GM21526 (cell line): ENCODE measurements at regions not wholly inside any gene's neighbourhood (a gene's known extent, or its start where the extent isn't known, plus 50 kb on each side); places are given as distances from the start of the nearest gene placed in this dataset.

Experiments used
- ATAC-seq: cut with Tn5 transposase; IDR thresholded peaks from one replicate; pipeline ENCODE4 v1.9.1; 2021; ENCODE audit warnings: moderate library complexity; ENCODE audit not compliant: unreplicated experiment, low FRiP score

DNA sequence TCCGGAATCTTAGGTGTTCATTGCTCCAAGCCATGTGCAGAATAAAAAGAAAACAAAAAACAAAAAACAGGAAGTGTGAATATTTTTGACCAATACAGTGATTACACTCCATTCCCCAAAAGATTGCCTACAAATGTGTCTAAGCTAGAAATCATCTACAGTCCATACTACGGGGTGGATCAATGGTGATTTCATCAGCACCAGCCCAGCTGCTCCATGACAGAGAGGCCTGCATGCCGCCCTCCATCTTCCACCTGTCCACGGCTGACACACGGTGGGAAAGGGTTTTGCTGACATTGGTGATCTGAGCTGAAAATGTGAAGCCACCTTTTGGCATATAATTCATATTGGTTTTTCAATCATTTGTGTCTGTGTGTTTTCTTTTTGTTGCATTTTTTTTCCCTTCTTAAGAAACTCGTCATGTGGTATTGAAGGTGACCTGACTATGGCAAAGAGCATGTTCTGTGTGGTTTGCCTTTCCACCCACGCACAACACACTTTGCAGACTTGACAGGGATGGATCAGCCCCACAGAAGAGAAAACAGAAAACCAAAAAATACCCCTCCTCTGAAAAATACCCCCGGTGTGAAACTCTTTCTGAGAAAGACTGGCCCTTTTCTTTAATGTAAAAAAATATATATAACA lies 533.1 kb downstream of the RNF144A start:
- no peak for ATAC-seq

DNA sequence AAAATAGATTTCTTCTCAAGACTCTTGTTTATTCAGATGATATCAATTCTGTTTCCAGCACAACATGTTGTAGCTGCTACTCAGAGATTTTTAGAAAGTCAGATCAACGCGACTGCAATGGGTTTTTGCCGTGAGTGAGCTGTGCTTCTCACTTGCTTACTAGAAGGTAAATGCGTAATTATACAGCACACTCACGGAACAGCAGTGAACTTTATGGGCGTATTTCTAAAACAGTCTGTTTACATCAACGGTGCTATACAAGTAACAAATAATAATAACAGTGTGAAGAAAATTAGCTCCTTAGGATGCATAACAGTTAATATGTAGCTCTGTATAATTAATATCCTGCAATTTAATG lies 533.6 kb downstream of the RNF144A start:
- ATAC-seq, result no peak

DNA sequence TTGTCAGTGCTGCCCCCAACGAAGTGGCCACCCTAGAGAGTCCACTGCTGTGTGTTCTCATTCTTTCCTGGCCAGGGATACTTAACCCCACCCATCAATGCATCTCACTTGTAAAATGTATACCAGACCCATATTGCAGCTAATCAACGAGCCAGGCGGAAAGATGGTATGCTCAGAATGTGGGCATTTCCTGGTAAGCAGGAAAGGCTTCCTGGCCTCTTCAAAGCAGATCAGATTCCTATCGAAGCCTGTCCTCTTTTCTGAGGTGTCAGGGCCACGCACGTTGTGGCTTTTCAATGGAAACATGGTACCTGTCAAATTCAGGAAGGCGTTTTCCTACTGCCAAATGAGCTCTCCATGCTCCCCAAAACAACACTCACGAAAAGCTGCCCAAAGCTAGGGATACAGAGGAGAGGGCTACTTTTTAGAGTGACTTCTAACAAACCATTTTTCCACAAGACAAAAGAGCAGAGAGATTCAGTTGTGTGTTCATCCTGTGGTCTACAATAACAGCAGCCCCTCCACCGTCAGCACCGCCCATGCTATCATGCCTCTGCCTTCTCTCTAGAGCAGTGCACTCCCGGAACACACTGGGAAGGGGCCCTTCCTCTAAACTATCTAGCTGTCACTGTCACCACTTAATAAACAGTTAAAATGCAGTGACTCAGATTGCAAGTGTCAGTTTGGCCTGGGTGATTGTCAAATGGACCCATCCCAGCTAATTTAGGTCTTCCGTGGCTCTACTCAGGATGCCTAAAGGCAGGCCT lies 535.1 kb downstream of the RNF144A start:
- ATAC-seq, result no peak

DNA sequence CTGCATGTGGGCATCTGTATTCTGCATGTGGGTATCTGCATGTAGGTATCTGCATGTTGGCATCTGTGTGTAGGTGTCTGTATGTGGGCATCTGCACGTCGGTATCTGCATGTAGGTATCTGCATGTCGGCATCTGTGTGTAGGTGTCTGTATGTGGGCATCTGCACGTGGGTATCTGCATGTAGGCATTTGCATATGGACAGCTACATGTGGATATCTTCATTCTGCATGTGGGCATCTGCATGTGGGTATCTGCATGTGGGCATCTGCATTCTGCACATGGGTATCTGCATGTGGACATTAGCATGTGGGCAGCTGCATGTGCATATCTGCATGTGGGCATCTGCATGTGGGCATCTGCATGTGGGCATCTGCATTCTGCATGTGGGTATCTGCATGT lies 537.4 kb downstream of the RNF144A start:
- ATAC-seq, result no peak

DNA sequence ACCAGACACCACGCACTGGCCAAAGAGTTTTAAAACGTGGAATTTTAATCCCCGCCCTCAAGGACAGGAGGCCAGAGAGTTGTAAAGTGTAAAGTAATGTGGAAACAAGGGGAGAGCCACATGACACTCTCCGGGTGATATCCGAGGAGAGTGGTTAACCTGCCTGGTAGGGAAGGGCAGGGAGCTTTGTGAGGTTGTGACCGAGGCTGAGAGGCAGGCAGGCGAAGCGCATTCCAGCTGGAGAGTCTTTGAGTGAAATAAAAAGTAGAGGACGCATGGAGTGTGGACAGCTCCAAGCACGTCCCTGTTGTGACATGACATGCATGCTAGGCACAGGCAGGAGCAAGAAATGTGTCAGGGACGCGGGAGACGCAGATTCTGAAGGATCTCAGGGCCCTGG lies 539.5 kb downstream of the RNF144A start:
- no peak for ATAC-seq

DNA sequence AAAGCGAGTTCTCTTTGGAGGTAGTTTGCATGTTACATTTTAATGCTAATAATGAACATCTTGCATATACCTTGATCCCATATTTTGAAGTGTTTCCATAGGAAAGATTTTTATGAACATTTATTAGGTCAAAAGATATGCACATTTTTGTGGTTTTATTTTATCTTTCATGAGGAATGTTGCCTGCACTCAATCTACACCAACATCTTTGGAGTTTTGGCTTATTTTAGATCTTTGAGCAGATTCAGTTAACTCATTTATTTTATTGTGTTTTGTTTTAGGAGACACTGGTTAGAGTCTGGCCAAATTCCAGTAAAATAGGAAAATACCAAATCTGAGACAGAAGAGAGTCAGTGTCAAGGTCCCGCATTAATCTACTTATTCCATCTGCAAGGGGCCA lies 540.9 kb downstream of the RNF144A start:
- no peak for ATAC-seq

DNA sequence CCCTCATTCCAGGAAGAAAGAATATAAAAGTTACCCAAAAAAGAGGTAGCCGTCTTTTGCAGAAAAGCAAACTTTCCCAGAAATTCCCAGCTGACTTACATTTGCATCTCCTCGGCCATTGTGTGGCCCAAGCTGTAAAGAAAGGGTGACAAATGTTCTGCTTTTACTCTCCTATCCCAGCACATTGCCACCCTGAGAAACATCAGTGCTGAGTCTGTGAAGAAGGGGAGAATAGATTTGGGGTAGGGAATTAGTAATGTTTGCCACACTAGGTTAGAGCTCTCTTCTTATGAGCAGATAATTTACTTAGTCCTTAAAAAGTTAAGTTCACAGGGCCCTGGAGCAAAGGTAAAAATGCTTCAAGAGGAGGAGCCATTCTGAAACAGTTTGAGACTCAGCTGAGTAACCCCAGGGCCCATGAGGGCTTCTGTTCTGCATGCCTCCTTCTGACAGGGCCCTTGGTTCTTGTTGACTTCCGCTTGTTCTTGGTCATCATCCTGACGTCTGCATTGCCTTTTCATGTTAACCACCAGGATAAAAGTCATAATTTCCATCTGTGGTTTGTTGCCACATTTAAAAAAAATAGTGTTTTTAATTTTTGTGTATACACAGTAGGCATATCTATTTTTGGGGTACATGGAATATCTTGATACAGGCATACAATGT lies 550.7 kb downstream of the RNF144A start:
- no peak for ATAC-seq

DNA sequence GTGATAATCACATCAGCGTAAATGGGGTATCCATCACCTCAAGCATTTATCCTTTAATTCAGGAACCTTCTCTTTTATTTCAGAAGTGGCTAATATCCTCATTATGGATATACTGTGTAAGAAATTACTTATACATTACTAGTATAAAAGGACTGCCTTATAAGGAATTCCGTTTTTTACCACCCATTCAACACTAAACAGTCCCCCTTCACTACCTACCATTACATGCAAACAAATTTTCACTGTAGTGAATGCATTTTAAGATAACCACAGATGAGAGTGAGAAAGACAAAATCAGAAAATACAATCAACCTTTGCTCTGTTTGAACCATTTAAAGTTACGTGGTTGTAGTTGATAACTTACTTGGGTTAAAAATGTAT lies 551.2 kb downstream of the RNF144A start:
- no peak for ATAC-seq

DNA sequence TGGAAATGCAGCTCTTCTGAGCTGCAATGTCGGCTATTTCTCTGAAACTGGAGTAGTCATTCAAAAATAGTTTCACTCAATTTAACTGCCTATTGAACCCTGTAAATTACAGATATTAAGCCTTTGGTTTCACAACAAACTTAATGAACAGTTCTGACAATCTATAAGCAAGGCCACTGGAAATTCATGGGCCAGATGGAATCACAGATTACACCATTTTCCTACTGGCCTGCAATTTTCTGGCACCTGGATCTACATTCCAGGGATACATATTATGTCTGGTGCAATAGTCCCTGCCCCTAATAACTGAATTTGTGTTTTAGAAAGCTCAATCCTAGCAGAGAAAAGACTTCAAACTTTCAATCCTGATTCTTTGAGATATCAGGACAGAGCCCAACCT lies 551.7 kb downstream of the RNF144A start:
- no peak for ATAC-seq

DNA sequence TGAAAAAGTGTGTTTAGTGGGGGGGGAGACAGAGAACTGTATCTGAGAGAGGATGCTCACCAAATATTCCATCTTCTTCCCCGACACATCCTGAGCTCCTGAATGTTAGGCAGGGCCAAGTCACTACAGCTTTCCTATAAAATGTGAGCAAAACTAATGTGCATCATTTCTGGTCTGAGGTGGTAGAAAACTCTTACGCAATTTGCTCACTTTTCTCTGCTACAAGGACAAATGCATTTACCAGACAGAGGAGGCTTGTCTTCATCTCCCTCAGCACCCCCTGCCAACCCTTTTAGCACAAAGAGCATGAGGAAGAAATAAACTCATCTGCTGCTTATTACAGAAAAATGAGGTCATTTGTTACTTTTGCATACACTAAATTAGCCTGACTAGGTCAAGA lies 554.0 kb downstream of the RNF144A start:
- ATAC-seq, result no peak

DNA sequence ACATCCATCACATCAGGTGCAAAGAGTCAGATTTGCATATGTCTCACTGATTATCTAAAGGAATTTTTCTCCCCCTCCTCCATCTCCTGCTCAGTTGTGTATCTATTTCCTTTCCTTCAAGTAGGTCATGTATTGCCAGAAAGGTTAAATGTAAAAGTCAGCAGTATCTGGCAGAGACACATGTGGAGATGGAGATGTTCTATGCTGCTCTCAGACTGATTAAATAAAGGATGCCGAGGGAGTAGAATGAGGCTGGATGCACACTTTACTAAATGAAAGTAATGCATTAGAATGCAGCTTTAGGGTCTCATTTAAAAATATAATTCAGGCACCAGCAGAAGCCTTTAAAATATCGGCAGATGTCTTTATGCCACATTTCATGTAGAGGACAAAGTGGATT lies 555.3 kb downstream of the RNF144A start:
- ATAC-seq, result no peak

DNA sequence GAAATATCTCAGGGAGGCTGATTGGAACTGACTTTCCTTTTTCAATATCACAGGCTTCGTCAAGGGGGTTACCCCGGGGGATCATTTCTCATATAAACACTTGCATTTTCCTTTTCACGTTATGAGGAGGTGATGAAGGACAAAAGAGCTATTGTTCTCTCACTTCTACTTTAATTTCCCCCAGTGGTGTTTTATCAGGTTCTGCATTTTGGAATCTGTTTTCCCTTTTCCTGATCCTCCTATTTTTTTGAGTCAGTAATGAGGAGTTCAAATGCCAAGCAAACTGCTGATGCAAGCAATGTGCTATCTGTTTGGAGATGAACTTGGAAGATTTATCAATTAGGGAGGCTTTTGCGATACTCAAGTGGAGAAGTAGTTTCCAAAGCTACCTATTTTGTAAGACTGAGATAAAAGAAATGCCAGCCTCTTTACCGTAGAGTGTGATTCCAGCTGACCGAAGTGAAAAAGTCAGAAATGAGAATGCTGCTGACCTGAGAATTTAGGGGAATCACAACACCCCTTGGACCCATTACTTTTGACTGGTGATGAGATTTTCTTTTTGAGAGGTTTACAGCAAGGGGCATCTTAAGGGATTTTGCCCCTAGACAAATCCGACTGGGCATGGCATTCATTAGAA lies 556.0 kb downstream of the RNF144A start:
- no peak for ATAC-seq

DNA sequence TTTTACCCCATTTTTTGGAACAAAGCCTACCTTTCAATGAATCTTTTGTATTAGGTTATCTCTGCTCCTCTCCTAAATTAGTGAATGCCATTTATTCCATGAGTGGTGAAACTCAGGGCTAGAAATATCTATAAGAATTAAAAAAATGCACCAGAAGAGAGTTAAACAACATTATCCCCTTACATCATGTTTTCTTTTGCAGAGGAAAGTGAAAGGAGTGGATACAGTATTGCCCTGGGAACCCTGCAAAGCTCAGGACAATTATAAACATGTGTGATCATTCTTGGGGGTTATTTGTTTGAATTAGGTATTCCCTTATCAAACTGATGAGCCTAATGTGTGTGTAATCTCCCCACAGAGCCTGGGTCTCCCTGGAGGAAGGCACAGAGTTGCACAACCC lies 559.2 kb downstream of the RNF144A start:
- no peak for ATAC-seq

DNA sequence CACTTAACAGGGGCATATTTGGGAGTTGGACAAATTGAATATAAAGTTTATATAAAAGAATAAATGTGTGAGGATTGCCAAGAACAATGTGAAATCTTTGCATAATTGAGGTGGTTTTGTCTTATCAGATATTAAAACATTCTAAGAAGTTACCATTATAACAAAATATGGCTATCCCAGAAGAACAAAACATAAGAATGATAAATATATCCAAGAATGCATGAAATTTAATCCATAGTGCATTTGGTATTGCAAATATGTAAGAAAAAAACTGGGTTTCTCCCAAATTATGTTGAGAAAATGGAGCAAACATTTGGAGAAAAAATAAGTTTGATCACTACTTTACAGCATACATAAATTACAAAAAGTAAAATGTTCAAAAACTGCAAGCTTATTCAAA lies 562.4 kb downstream of the RNF144A start:
- no peak for ATAC-seq

DNA sequence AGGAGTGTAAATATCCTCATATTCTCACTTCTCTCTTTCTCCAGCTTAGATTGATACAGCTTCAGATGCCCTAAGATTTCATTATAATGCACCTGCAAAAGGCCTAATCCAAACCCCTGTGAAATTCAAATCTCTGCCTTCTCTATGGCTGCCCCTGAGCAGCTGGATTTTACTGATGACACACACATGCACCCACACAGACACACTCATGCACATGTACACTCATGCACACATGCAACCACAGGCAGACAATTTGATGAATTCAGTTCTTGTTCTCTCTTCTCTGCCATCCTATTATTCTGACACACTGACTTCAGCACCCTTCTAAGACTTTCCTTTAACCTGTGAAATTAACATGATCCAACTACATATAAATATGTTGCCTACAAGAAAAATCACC lies 563.2 kb downstream of the RNF144A start:
- no peak for ATAC-seq

DNA sequence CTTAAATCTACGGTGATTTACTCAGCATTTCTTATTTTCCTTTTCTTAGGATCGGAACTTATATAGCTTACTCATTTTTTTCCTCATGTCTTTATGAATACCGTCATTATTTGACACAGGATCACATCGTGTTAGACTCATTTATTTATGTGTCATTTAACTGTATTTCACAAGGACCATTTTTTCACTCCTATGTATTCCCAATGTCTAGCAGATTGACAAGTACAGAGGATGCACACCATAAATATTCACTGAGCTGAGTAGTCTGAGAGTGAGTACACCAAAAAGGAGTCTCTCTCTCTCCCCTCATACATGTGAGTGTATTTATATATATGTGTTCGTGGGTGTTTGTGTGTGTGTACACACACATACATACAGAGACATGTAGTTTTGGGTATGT lies 573.5 kb downstream of the RNF144A start:
- ATAC-seq, result no peak

DNA sequence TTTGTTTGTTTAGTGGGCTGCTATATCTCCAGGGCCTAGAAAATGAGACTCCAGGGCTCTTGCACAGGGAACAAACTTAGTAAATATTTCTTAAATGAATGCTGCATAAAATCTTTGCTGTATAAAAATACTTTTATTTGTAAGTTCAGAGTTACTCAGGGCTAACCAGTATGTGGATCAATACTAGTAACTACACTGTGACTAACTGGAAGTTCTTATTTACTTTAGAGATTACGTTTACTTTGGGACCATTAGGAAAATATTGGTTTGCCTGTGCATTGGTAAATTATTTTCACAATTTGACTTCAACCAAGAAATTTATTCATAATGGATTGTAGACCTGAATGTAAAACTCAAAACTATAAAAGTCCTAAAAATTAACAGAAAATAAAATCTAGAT lies 575.5 kb downstream of the RNF144A start:
- no peak for ATAC-seq

DNA sequence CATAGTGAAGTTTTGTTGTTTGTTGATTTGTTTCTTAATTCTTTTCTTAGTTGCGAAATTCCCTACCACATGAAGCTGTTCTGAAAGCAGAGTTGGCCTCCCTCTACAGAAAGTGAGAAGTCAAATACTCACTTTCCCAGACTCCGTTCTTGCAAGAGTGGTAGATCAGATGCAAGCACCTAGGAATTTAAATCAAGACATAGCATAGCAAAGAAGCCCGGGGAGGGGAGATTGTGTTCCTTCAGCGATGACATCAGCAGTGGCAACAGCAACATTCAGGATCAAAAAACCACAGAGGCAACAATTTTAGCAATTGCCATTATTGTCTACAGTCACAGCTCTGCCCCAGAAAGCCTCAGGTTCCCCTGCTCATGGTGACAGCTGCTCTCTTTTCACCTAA lies 580.0 kb downstream of the RNF144A start:
- no peak for ATAC-seq

DNA sequence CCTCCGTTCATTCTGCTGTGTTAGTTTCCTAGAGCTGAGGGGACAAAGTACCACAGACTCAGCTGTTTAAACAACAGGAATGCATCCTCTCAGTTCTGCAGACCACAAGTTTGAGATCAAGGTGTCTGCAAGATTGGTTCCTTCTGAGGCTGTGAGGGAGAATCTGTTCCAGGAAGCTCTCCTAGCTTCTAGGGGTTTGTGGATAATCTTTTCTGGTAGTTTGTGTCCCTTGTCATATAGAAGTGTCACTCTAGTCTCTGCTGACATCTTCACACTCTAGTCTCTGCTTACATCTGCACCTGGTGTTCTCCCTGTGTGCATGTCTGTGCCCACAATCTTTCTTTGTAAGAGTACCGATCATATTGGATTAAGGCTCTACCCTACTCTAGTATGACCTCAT lies 581.8 kb downstream of the RNF144A start:
- no peak for ATAC-seq

DNA sequence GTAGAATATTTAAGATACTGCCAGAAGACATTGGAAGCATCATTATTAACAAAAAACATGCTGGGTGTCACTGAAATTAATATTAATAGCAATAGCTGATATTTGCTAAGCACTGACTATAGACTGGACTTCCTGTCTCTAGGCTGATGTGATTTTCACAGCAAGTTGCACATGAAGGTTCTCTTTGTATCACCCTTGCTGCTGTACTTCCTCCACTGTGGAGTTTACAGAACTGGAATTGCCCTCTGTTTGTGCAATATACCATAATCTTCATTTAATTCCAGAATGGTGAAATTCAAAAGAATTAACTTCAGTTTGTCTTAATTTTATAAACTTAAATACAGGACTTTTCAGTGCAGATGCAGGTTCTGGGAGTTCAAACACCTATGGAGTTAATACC lies 585.1 kb downstream of the RNF144A start:
- ATAC-seq, result no peak

DNA sequence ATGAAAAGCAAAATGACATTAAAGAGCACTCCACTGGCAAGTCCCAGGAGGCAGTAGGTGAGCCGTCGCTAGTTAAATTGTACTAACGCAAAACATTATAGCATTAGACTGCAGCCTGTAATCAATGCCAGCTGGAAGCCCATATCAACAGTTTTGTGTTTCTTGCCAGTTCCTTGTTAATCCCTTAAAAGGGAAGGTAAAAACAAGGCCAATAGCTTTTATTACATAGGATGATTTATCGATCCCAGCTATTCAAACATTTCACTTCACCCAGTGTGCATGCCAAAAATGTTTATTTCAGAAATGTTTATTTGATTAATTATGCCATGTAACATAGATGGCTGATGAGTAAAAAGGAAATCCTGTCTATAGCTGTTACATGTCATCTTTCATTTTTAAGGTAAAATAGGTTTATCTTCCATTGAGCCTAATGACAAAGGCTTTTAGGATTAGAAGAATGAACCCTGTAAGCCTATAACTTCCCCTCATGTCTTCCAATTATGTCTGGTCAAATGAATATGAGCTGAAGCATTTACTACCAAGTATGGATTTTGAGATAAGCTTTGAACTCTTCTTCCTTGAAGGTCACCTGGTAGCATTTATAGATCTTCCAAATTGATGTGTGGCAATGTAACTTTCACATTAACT lies 591.2 kb downstream of the RNF144A start:
- ATAC-seq, result no peak
